ENCODE measurements at regions not wholly inside any gene's neighbourhood (a gene's known extent, or its start where the extent isn't known, plus 50 kb on each side); places are given as distances from the start of the nearest gene placed in this dataset.

GRCh38 chr1:73804935-73805334 lies 393.0 kb downstream of the LRRIQ3 start:
- TF ChIP-seq POLR2AphosphoS5 (IDR thresholded peaks at IDR 0.05; ENCODE audit: insufficient read depth, low read depth, low read length): no peak
- no peak for TF ChIP-seq CTCF (IDR thresholded peaks at IDR 0.05; ENCODE audit: extremely low read depth in 1 of 2, insufficient read depth in 1 of 2, low read depth in 1 of 2, low read length in 2 of 2)
- no peak for TF ChIP-seq EZH2 (IDR thresholded peaks at IDR 0.05; ENCODE audit: borderline replicate concordance, low read depth, low read length, severe bottlenecking)
- TF ChIP-seq JUN (IDR thresholded peaks at IDR 0.05; ENCODE audit: borderline replicate concordance, insufficient read depth, insufficient read length, low read depth): no peak
- TF ChIP-seq POLR2A (IDR thresholded peaks at IDR 0.05; ENCODE audit: low read depth, low read length): no peak

Data from endothelial cell of umbilical vein (primary cell).